Stimulated activated naive CD8-positive, alpha-beta T cell treated with anti-CD3 and anti-CD28 coated beads, Interleukin-15, Interleukin-2, amounts not matched to agents 100 ng/mL and 50 ng/mL, for 24 hours (primary cell): ENCODE measurements at regions not wholly inside any gene's neighbourhood (a gene's known extent, or its start where the extent isn't known, plus 50 kb on each side); places are given as distances from the start of the nearest gene placed in this dataset.

Experiments used
- H3K27ac Mint-ChIP-seq: one replicate; pipeline ENCODE4 v1.8.0; 2021; ENCODE audit warnings: mild to moderate bottlenecking, mixed read lengths
- H3K27me3 Mint-ChIP-seq: one replicate; pipeline ENCODE4 v1.8.0; 2021; ENCODE audit warnings: mixed read lengths
- H3K36me3 Mint-ChIP-seq: one replicate; pipeline ENCODE4 v1.8.0; 2021; ENCODE audit warnings: low read depth, mixed read lengths
- H3K4me1 Mint-ChIP-seq: one replicate; pipeline ENCODE4 v1.8.0; 2021; ENCODE audit warnings: low read depth, mixed read lengths
- H3K4me3 Mint-ChIP-seq: one replicate; pipeline ENCODE4 v1.8.0; 2021; ENCODE audit warnings: mild to moderate bottlenecking, mixed read lengths
- H3K9me3 Mint-ChIP-seq: one replicate; pipeline ENCODE4 v1.8.0; 2021; ENCODE audit warnings: mixed read lengths

GRCh38 chr3:94179059-94179458 is 116.2 kb downstream of the NSUN3 start:
- Mint-ChIP-seq H3K9me3 (no peaks in the 10 kb centered on the region), H3K4me1 (no peaks in the 10 kb centered on the region), H3K27ac (no peak overlapping the region), H3K27me3 (peaks cover 4% of the 10 kb centered on the region), H3K4me3 (no peak overlapping the region), H3K36me3 (no peaks in the 10 kb centered on the region)

GRCh38 chr3:94183551-94183950 is 120.7 kb downstream of the NSUN3 start:
- H3K9me3 Mint-ChIP-seq, result no peaks in the 10 kb centered on the region
- no peaks in the 10 kb centered on the region for H3K36me3 Mint-ChIP-seq
- H3K27ac Mint-ChIP-seq, result no peak overlapping the region
- H3K27me3 Mint-ChIP-seq, result no peaks in the 10 kb centered on the region
- H3K4me1 Mint-ChIP-seq, result no peaks in the 10 kb centered on the region
- H3K4me3 Mint-ChIP-seq, result no peak overlapping the region

GRCh38 chr3:94184781-94185180 is 121.9 kb downstream of the NSUN3 start:
- H3K9me3 Mint-ChIP-seq, result no peaks in the 10 kb centered on the region
- H3K27me3 Mint-ChIP-seq, result no peaks in the 10 kb centered on the region
- no peaks in the 10 kb centered on the region for H3K4me1 Mint-ChIP-seq
- no peaks in the 10 kb centered on the region for H3K36me3 Mint-ChIP-seq
- H3K27ac Mint-ChIP-seq, result no peak overlapping the region
- H3K4me3 Mint-ChIP-seq, result no peak overlapping the region

- Mint-ChIP-seq H3K27ac (no peak overlapping the region), H3K36me3 (no peaks in the 10 kb centered on the region), H3K4me3 (no peak overlapping the region), H3K9me3 (no peaks in the 10 kb centered on the region), H3K4me1 (no peaks in the 10 kb centered on the region), H3K27me3 (no peaks in the 10 kb centered on the region)
Observed at GRCh38 chr3:94185753-94186152, 122.9 kb downstream of the NSUN3 start.

- Mint-ChIP-seq H3K4me3 (no peak overlapping the region), H3K4me1 (no peaks in the 10 kb centered on the region), H3K9me3 (no peaks in the 10 kb centered on the region), H3K27ac (no peak overlapping the region), H3K27me3 (no peaks in the 10 kb centered on the region), H3K36me3 (no peaks in the 10 kb centered on the region)
Observed at GRCh38 chr3:94187697-94188096, 124.8 kb downstream of the NSUN3 start.

GRCh38 chr3:94195381-94195780 is 132.5 kb downstream of the NSUN3 start:
- H3K27me3 Mint-ChIP-seq, result no peaks in the 10 kb centered on the region
- no peaks in the 10 kb centered on the region for H3K4me1 Mint-ChIP-seq
- peaks cover 13% of the 10 kb centered on the region for H3K9me3 Mint-ChIP-seq
- no peak overlapping the region for H3K27ac Mint-ChIP-seq
- H3K4me3 Mint-ChIP-seq, result no peak overlapping the region
- no peaks in the 10 kb centered on the region for H3K36me3 Mint-ChIP-seq

GRCh38 chr3:94206291-94206690 is 143.4 kb downstream of the NSUN3 start:
- peaks cover 3% of the 10 kb centered on the region for H3K27me3 Mint-ChIP-seq
- H3K36me3 Mint-ChIP-seq, result no peaks in the 10 kb centered on the region
- H3K9me3 Mint-ChIP-seq, result no peaks in the 10 kb centered on the region
- no peak overlapping the region for H3K27ac Mint-ChIP-seq
- H3K4me1 Mint-ChIP-seq, result no peaks in the 10 kb centered on the region
- H3K4me3 Mint-ChIP-seq, result no peak overlapping the region

- Mint-ChIP-seq H3K9me3 (no peaks in the 10 kb centered on the region), H3K27me3 (no peaks in the 10 kb centered on the region), H3K36me3 (no peaks in the 10 kb centered on the region), H3K27ac (no peak overlapping the region), H3K4me3 (no peak overlapping the region), H3K4me1 (no peaks in the 10 kb centered on the region)
Observed at GRCh38 chr3:94210256-94210655, 147.4 kb downstream of the NSUN3 start.

- Mint-ChIP-seq H3K9me3 (peaks cover 7% of the 10 kb centered on the region), H3K36me3 (no peaks in the 10 kb centered on the region), H3K27ac (no peak overlapping the region), H3K27me3 (no peaks in the 10 kb centered on the region), H3K4me1 (no peaks in the 10 kb centered on the region), H3K4me3 (no peak overlapping the region)
Observed at GRCh38 chr3:94217406-94217805, 154.5 kb downstream of the NSUN3 start.

- Mint-ChIP-seq H3K4me3 (no peak overlapping the region), H3K27ac (no peak overlapping the region), H3K4me1 (no peaks in the 10 kb centered on the region), H3K27me3 (peaks cover under 1% of the 10 kb centered on the region), H3K36me3 (no peaks in the 10 kb centered on the region), H3K9me3 (peaks cover 18% of the 10 kb centered on the region)
Observed at GRCh38 chr3:94220426-94220825, 157.6 kb downstream of the NSUN3 start.

- Mint-ChIP-seq H3K27me3 (peaks cover 5% of the 10 kb centered on the region), H3K4me3 (no peak overlapping the region), H3K9me3 (peaks cover 18% of the 10 kb centered on the region), H3K4me1 (no peaks in the 10 kb centered on the region), H3K36me3 (no peaks in the 10 kb centered on the region), H3K27ac (no peak overlapping the region)
Observed at GRCh38 chr3:94221829-94222228, 159.0 kb downstream of the NSUN3 start.

- Mint-ChIP-seq H3K36me3 (no peaks in the 10 kb centered on the region), H3K27me3 (peaks cover 5% of the 10 kb centered on the region), H3K27ac (no peak overlapping the region), H3K4me1 (no peaks in the 10 kb centered on the region), H3K9me3 (peaks cover 18% of the 10 kb centered on the region), H3K4me3 (no peak overlapping the region)
Observed at GRCh38 chr3:94225148-94225865, 162.4 kb downstream of the NSUN3 start.

GRCh38 chr3:94226078-94226477 is 163.2 kb downstream of the NSUN3 start:
- Mint-ChIP-seq H3K4me1 (no peaks in the 10 kb centered on the region), H3K36me3 (no peaks in the 10 kb centered on the region), H3K9me3 (peaks cover 18% of the 10 kb centered on the region), H3K27me3 (peaks cover 5% of the 10 kb centered on the region), H3K27ac (no peak overlapping the region), H3K4me3 (no peak overlapping the region)

GRCh38 chr3:94232921-94233320 is 170.1 kb downstream of the NSUN3 start:
- Mint-ChIP-seq H3K27ac (no peak overlapping the region), H3K36me3 (no peaks in the 10 kb centered on the region), H3K27me3 (no peaks in the 10 kb centered on the region), H3K9me3 (no peaks in the 10 kb centered on the region), H3K4me1 (no peaks in the 10 kb centered on the region), H3K4me3 (no peak overlapping the region)

GRCh38 chr3:94234177-94234788 is 171.4 kb downstream of the NSUN3 start:
- H3K9me3 Mint-ChIP-seq, result no peaks in the 10 kb centered on the region
- H3K4me3 Mint-ChIP-seq, result no peak overlapping the region
- H3K27me3 Mint-ChIP-seq, result no peaks in the 10 kb centered on the region
- no peaks in the 10 kb centered on the region for H3K4me1 Mint-ChIP-seq
- no peak overlapping the region for H3K27ac Mint-ChIP-seq
- no peaks in the 10 kb centered on the region for H3K36me3 Mint-ChIP-seq

GRCh38 chr3:94241986-94242385 is 179.1 kb downstream of the NSUN3 start:
- H3K36me3 Mint-ChIP-seq, result no peaks in the 10 kb centered on the region
- no peak overlapping the region for H3K27ac Mint-ChIP-seq
- H3K4me3 Mint-ChIP-seq, result no peak overlapping the region
- H3K27me3 Mint-ChIP-seq, result no peaks in the 10 kb centered on the region
- H3K9me3 Mint-ChIP-seq, result no peaks in the 10 kb centered on the region
- H3K4me1 Mint-ChIP-seq, result no peaks in the 10 kb centered on the region
